HG03520 (cell line): ENCODE measurements at regions not wholly inside any gene's neighbourhood (a gene's known extent, or its start where the extent isn't known, plus 50 kb on each side); places are given as distances from the start of the nearest gene placed in this dataset.

ENCODE experiments used
- ATAC-seq: cut with Tn5 transposase; IDR thresholded peaks from one replicate; pipeline ENCODE4 v1.9.1; 2021; ENCODE audit warnings: mild to moderate bottlenecking, moderate library complexity; ENCODE audit not compliant: unreplicated experiment

DNA sequence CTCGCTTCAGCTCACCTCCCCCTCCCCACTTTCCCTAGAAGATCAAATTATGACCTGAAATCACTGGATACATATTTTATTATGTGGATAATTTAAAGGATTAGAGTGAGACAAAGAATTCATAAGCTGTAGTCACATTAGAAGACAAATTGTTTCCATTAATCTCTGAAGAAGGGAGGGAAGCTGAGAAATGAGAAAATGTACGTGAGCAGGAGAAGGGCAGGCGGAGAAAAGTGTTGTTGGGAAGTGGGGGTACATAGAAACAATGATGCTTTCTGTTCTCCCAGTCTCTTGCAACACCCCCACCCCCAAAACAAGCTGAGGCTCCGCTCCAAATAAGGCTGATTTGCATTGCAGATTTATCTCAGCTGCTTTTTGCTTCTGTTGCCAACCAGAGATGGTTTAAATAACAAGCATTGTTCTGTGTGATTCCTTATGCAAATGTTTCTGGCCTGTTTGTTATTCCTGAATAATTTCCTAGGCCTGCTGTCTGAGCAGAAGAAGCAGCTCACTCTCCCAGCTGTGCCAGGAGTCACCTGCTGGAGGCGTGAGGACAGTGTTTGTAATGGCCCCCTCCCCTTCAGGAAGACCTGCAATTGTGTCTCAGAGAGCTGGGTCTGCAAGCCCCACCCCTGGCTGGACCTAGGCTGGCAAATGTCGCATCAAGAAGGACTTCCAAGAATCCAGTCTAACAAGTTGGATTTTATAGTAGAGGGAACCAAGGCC, 121.8 kb upstream of the TNR start:
- ATAC-seq = no peak

DNA sequence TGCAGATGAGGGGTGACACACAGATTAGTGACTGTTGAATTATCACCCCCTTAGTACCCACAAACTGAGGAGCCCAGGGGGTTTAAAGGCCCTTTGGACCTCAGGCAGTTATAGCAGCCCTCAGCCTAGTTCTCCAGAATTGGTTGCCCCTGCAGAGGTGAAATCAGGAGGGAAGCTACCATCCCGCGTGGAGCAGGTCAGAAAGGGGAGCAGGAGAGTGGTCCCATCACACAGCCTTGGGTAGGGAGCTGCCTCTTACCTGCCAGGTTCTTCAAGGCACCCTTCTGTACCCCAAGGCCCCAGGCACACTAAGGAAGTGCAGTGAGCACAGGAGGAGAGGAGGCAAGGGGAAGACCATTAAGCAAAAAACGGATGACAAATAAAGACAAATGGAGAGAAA, 121.2 kb upstream of the TNR start:
- no peak for ATAC-seq

DNA sequence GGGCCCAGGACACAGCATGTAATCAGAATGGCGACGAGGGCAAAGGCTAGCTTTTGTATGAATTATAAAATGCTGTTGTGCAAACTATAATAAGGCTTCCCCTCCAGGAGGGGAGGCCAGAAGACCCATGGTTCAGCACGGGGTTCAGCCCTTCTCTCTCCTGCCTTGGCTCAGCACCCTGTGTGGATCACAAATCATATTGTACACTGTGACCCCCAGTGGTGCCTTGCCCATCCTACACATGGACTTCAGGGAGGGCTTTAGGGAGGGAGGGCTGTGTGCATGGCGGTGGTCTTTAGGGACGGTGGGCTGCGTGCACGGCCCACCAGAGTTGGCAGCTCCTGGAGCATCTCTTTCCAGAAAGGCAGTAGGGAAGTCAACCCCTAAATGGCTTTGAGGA, 120.8 kb upstream of the TNR start:
- ATAC-seq = no peak

DNA sequence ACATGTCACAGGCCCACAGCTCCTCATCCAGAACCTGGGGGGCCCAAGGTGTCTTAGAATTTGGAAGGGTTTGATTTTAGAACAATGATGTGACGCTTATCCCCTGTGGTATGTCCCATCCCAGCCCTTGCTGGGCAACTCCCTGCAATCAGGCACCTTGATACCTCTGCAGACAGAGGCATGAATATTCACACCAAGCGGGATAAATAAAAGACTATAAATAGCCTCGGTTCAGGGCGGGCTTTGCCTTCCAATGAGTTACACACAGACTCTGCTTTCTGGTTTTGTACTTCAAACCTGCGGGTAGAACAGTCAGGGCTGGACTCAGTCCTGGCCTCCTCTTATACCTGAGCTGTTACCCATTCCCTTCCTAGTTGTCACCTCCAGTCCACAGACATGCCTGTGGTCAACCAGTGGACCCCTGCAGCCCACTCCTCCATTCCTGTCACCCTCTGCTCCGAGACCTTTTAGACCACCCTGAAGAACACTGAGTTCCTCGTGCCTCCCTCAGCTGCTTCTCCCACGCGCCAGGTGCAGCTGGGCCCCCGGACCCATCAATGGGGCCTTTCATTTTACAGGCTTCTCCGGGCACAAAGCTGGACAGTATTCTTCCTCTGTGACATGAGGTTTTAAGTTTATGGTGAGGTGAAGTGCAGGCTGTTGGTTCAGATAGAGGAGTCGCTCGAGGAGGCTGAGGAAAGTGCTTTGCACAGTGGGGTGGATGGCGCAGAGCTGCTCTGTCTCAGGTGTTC, 120.1 kb upstream of the TNR start:
- ATAC-seq = no peak

DNA sequence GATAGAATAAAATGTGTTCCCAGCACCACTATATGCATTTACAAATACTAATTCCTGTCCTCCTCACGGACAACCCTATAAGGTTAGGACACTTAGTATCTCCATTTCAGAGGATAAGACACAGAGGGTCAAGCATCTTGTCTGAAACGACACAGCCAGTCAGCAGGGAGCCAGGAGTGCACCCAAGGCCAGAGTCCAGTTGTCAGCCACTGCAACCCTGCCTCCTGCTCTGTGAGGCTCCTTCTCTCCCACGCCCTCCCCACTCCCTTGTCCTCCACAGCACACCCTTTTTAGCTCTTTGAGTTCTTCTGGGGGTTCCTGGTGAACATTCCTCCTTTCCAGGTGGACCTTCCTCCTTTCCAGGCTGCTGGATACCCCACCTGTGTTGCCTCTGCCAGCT, 119.0 kb upstream of the TNR start:
- ATAC-seq = no peak

DNA sequence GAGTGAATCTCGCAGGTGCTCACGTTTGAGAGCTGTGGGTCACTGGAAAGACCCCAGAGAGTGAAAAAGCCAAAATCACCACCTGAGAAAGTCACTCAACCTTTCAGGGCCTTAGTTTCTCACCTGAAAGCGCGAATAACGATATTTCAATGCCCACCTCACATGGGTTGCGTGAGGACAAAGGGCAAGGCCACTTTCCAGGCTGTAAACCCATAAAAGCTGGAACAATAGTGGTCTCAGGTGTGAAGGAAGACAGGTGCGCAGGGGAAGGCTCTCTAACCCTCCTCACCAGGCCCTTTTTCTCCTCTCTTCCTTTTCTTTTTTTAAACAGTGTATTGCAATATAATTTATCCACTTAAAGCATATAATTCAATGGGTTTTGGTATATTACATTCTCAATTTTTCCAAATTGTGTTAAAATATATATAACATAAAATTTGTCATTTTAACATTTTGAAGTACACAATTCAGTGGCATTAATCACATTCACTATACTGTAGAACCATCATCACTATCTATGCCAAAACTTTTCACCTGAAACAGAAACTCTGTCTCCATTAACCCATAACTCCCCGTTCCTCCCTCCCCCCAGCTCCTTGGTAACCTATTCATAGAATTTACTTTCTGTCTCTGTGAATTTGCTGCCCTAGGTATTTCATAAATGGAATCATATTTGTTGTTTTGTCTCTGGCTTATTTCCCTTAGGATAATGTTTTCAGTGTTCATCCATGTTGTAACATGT, 118.4 kb upstream of the TNR start:
- no peak for ATAC-seq

DNA sequence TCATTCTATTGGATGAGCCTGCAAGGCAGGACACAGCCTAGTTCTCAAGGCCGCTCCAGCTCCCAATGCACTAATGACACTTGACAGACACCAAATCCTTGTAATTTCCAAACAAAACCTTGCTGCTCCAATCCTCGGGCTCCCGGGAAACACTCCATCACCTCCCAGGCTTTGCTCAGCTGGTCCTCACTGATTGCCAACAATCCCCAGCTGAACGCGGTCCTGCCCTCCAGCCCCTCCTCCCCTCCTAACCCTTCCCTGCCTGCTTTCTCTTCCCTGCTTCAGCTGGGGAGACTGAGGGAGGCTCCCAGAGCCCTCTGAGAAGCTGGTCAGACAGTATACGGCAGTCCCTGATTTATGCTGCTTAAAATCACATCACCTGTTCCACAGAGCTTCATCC, 114.4 kb upstream of the TNR start:
- no peak for ATAC-seq

DNA sequence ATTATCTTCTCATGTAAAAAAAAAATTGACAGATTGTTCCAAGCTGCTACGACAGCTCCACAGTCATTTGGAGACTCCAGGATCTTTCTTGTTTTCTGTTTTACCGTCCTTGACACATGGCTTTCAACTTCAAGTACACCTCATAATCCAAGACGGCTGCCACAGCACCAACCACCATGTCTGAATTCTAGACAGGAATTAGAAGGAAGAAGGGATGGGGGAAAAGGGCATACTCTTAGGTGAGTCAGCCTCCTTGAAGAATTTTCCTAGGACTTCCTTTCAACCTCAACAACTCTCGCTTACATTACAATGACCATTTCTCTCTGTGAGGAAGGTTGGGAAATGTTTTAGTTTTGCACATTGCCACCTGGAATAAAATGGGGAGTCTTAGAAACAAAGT, 110.3 kb upstream of the TNR start:
- no peak for ATAC-seq

DNA sequence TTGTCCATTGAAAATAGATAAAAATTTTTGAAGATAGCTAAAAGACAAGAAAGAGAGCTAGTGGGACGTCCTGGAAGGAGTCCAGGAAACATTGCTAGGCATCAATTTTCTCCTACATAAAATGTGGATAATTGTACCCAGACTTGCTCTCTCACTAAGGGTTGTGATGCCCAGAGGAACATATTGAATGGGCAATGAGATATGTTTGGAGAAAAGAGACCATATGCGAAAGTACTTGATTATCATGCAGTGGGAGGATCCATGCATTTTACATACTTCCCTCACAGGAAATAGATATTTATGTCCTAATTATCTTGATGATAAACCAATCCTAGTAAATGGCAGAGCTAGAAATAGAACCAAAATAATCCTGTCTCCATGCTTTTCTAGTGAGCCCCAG, 108.4 kb upstream of the TNR start:
- ATAC-seq = no peak

DNA sequence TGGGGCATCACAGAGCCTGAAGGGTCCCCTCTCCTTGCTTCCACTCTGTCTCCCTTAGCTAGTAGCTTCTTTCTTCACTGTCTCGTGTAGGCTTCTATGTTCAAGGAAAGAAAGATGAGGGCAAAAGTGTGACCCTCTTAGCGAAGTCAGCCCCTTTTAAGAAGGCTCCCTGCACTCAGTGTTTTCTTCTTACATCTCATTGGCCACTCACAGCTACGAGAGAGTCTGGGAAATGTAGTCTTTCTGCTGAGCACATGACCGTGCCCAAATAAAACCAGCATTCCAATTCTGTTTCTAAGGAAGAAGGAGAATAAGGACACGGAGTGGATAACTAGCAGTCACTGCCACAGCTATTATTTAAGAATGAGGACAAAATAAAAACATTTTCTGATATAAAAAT, 104.9 kb upstream of the TNR start:
- no peak for ATAC-seq

DNA sequence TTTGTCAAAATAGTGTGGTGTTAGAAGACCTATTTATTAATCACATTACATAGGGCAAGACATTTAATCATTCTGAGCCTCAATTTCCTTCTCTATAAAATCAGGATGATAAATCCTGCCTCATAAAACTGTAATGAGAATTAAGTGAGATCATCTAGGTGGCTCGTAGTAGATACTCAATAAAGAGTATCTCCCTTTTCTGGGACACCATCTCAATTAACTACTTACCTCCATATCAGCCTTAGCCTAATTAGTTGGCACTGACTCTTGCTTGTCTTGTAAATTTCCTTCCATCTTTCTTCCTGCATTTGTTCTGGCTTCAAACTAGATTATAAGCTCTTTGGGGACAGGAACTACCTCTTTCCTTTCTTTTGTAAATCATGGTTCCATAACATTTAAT, 102.6 kb upstream of the TNR start:
- no peak for ATAC-seq

DNA sequence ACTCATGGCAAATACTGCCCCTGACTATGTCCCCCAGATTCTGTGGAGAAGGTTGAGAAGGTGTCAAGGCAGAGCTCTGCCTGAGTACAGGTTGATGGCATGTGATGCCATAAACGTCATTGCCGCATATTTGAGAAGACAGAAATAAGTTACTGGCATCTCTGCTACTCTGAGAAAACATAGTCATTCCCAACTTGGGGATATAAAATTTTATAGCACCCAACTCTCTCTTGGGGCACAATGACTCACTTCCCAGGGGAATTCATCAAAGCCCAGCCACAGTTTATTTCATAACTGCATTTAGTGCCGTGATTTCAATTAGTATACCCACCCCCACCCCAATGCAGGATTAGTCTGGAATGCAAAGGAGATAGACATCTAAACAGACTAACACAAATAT, 101.9 kb upstream of the TNR start:
- no peak for ATAC-seq

DNA sequence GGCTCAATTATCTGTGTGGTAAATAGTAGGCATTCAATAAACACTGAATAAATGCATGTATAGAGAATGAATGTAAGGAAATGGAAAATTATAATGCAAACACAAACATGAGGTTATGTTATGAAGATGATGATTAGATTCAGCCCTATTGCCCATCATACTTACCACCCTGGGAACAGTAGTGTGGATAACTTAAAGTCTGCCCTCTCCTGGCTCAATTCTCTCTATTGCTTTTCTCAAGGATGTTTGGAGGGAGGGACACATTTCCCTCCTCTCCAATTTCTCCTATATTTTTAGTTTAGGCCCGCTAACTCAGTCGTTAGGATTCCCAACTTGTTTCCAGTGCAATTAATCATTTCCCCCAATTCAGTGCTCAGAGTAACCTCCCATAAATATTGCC, 101.5 kb upstream of the TNR start:
- no peak for ATAC-seq

DNA sequence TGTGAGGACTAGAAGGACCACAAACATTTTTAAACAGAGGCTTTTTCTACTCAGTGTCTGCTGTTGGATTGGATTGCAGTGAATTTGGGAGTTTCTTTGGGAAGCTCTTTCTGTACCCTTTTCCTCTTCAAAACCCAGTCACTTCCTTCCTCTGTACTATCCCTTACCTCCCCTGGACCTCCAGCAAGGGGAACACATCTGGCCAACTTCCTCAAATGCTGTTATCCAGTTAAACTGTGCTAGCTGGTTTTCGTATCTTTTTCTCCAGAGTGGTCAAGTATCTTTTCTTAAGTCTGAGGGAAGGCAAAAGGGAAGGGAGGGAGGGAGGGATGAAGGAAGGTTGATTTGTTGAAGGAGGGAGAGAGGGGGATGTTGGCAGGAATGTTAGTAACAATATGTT, 99.2 kb upstream of the TNR start:
- no peak for ATAC-seq

DNA sequence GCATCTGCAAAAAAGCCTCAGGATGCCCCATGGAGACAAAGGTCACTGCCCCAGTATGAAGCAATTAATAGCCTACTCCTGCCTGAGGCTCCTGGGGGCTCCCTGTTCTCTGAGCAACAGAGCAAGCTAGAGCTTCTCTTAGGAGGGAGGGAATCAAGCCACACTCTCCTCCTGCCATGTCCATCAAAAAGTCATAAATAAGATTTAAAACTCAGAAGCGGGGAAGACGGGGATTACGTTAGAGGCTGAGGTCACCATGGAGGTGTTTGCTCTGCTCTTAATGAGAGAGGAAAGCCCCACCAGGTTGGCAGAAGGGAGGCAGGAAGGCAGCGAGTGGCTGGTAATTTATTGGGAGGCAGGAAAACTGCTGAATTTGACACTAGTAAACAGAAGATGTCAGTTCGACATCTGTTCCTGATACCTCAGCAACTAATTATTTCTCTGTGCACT, 98.4 kb upstream of the TNR start:
- ATAC-seq = no peak

DNA sequence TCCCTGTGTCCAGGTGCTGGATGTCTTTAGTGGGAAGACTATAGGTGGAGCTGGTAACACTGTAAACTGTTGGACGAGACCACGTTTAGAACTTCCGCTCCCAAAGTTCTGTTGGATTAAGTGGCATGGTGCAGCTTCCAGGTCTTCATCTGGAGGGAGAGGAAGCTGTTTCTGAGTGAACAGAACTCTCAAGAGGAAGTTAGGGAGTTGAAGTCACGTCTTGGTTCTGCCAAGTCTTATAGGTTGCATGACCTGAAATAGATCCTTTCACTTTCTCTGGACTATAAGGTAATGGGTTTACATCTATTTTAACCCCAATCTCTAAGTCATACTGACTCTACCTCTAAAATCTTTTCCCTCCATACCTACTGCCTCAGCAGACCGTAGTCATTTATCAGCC, 97.4 kb upstream of the TNR start:
- no peak for ATAC-seq

DNA sequence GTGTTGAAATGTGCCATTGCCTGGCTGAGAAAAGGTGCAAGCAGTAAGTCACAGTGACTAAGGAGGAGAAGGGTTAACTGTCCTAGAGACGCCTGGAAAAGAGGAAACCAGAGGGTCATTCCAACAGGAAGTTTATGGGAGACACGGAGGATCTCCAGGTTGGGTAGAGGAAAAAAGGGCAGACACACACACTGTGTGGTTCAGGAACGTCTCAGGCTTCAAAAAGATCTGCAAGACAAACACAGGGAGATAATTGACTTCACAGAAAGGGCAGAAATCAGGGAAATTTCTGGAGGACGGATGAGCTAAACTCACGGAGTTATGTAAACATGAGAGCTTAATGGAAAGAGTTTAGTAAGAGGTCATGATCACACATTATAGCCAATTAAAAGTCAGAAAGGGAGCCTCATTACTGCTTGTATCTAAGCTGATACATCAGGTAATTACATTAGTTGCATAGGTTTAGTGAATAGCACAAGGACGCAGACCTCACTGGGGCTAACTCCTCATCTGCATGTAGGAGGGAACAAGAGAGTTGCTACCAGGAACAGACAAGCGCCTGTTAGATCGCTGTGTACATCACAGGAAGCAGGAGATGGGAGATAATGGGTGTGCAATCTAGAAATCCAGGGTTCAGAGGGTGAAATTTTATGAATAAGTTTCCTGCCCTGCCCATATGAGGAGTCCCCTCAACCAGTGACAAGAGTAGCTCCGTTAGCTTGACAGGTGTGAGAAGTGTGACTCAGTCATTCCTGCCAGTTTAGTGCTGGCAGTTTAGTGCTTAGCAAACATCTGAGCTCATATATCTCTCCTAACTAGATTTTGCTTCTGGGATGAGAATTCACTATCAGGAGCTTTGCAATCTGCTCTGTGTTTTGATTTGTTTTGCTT, 96.6 kb upstream of the TNR start:
- no peak for ATAC-seq

DNA sequence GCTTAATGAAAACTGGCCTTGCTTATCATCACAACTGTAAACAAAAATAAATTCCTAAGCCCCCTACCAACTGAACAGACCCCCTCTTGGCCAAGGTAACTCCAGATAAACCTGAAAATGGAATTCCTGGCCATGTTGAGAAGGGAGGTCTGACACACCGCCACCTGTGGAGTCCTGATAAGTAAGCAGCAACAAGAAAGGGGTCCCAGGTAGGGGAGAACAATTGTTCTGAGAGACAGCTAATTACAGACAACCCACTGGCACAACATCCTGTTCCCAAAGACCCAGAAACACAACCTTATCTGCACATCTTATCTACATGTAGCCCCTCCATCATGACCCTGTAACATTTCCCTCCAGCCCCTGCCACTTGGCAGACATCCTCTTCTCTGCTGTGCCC, 91.2 kb upstream of the TNR start:
- ATAC-seq = no peak

DNA sequence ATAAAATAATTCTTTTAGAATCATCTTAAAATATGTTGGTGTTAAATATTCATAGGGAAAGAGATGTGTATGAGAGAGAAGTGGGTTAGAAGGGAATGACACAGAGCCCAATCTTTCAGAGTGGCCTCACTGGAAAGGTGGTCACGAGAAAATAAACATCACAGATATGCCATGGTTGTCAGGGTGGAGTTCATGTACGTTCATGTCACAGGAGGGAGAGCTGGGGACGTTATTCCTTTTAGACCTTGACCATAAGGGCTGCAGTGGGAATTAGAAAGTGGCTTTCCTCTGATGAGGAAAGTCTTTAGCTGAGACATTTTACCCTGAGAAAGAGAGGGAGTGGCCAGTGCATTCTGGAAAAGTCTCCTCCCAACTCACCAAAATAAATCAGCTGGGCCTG, 90.6 kb upstream of the TNR start:
- ATAC-seq = no peak

DNA sequence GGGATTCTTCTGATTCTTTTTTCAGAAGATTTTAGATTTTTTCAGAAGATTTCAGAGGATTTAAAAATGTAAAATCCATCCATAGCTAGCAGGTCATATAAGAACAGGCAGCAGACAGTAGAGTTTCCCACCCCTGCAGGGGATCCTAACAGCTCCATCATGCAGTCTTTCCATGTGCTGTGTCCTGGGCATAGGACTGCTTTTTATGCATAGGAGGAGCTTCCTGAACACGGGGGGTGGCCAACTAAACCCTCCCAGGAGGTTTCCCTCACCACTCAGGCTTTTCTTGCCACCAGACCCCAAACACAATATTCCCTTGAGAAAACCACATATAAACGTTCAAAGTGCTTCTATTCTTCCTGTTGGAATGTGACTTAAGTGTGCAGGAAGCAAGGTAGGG, 90.1 kb upstream of the TNR start:
- ATAC-seq = no peak

DNA sequence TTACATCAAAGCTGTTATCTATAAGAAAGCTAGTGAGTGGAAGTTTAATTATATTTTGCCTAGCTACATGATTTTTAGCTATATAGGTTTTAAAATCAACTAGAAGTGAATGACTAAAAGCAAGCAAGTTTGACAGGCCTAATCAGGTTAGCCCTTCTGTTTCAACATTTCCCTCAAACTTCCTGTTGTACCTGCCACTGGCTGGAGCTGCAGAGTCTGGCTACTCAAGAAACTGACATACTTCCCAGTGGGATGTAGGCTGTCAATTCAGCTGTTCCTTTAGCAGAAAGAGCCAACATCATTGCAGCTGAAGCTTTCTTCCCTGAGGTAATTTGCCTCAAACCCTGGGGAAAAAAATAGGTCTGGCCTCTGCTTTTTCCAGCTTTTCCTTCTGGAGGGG, 87.1 kb upstream of the TNR start:
- ATAC-seq = no peak
